SK-N-SH (cell line): ENCODE measurements at regions not wholly inside any gene's neighbourhood (a gene's known extent, or its start where the extent isn't known, plus 50 kb on each side); places are given as distances from the start of the nearest gene placed in this dataset.

Experiments used
- CTCF ChIP-seq: fragments of 200-600 bp; sonication (generic); IDR thresholded peaks from 2 replicates; pipeline ENCODE4 v1.6.1; 2017; ENCODE audit warnings: antibody characterized with exemption, mild to moderate bottlenecking, moderate library complexity
- EP300 ChIP-seq, 2 experiments: IDR thresholded peaks; 2 replicates each; pipeline versions ENCODE4 v1.4.0 to v1.6.1; 2012; ENCODE audit warnings: borderline replicate concordance in 1 of 2, low read depth in 1 of 2, low read length in 1 of 2
- JUND ChIP-seq: IDR thresholded peaks from 2 replicates; pipeline ENCODE4 v1.4.0; 2012
- NFIC ChIP-seq: IDR thresholded peaks from 2 replicates; pipeline ENCODE4 v1.4.0; 2012; ENCODE audit warnings: borderline replicate concordance
- POLR2AphosphoS5 ChIP-seq: IDR thresholded peaks from 2 replicates; pipeline ENCODE4 v1.6.1; 2012; ENCODE audit warnings: low read depth, low read length
- SIN3A ChIP-seq: IDR thresholded peaks from 2 replicates; pipeline ENCODE4 v1.6.1; 2012; ENCODE audit warnings: low read depth, mild to moderate bottlenecking, low read length, moderate library complexity, borderline replicate concordance
- TCF12 ChIP-seq: IDR thresholded peaks from 2 replicates; pipeline ENCODE4 v1.4.0; 2012
- TEAD4 ChIP-seq: IDR thresholded peaks from 2 replicates; pipeline ENCODE4 v1.4.0; 2012; ENCODE audit warnings: mild to moderate bottlenecking, borderline replicate concordance; ENCODE audit not compliant: insufficient read depth
- YY1 ChIP-seq: IDR thresholded peaks from 2 replicates; pipeline ENCODE4 v1.4.0; 2012; ENCODE audit warnings: low read depth, mild to moderate bottlenecking
- TF ChIP-seq, protein P1 (sequence below): IDR thresholded peaks from 2 replicates; pipeline ENCODE4 v1.4.0; 2012; ENCODE audit warnings: low read depth
- TF ChIP-seq, protein P2 (sequence below): IDR thresholded peaks from 2 replicates; pipeline ENCODE4; 2012
- TF ChIP-seq, protein P3 (sequence below): IDR thresholded peaks from 2 replicates; pipeline ENCODE4 v1.6.1; 2012; ENCODE audit warnings: mild to moderate bottlenecking, low read depth, low read length, moderate library complexity
- TF ChIP-seq, protein P4 (sequence below): IDR thresholded peaks from 2 replicates; pipeline ENCODE4 v1.4.0; 2012; ENCODE audit warnings: low read depth, borderline replicate concordance

DNA sequence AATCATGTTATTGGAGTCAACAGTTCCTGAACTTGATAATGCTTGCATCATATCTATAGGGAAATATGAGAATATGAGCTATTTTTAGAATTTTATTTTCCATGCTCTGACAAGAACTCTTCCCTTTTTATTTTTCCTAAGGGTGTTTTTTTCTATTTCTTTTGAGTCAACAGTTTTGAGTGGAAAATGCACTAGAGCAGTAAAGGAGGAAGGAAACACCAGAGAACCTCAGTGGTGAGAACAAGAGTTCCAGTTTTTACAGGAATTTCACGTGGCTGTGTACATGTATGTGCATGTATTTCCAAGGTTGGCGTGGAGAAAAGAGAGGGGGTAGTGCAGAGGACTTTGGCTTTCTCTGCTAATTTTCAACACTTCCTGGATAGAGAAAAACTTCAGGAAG lies 63.6 kb upstream of the TNFSF18 start:
- TF ChIP-seq TCF12 (no peak), CTCF (no peak), POLR2AphosphoS5 (no peak), TEAD4 (no peak), SIN3A (no peak), JUND (no peak), EP300 (IDR thresholded peaks at IDR 0.05; ENCODE audit: borderline replicate concordance in 1 of 2, low read depth in 1 of 2, low read length in 1 of 2) (no peak), YY1 (no peak), NFIC (no peak)
- TF ChIP-seq, protein P1, sequence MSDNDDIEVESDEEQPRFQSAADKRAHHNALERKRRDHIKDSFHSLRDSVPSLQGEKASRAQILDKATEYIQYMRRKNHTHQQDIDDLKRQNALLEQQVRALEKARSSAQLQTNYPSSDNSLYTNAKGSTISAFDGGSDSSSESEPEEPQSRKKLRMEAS, result no peak
- TF ChIP-seq, protein P2, sequence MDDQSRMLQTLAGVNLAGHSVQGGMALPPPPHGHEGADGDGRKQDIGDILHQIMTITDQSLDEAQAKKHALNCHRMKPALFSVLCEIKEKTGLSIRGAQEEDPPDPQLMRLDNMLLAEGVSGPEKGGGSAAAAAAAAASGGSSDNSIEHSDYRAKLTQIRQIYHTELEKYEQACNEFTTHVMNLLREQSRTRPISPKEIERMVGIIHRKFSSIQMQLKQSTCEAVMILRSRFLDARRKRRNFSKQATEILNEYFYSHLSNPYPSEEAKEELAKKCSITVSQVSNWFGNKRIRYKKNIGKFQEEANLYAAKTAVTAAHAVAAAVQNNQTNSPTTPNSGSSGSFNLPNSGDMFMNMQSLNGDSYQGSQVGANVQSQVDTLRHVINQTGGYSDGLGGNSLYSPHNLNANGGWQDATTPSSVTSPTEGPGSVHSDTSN, result no peak
- TF ChIP-seq, protein P3, sequence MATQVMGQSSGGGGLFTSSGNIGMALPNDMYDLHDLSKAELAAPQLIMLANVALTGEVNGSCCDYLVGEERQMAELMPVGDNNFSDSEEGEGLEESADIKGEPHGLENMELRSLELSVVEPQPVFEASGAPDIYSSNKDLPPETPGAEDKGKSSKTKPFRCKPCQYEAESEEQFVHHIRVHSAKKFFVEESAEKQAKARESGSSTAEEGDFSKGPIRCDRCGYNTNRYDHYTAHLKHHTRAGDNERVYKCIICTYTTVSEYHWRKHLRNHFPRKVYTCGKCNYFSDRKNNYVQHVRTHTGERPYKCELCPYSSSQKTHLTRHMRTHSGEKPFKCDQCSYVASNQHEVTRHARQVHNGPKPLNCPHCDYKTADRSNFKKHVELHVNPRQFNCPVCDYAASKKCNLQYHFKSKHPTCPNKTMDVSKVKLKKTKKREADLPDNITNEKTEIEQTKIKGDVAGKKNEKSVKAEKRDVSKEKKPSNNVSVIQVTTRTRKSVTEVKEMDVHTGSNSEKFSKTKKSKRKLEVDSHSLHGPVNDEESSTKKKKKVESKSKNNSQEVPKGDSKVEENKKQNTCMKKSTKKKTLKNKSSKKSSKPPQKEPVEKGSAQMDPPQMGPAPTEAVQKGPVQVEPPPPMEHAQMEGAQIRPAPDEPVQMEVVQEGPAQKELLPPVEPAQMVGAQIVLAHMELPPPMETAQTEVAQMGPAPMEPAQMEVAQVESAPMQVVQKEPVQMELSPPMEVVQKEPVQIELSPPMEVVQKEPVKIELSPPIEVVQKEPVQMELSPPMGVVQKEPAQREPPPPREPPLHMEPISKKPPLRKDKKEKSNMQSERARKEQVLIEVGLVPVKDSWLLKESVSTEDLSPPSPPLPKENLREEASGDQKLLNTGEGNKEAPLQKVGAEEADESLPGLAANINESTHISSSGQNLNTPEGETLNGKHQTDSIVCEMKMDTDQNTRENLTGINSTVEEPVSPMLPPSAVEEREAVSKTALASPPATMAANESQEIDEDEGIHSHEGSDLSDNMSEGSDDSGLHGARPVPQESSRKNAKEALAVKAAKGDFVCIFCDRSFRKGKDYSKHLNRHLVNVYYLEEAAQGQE, result no peak
- TF ChIP-seq, protein P4, sequence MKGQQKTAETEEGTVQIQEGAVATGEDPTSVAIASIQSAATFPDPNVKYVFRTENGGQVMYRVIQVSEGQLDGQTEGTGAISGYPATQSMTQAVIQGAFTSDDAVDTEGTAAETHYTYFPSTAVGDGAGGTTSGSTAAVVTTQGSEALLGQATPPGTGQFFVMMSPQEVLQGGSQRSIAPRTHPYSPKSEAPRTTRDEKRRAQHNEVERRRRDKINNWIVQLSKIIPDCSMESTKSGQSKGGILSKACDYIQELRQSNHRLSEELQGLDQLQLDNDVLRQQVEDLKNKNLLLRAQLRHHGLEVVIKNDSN, result no peak
